MM.1S (cell line): ENCODE measurements at regions not wholly inside any gene's neighbourhood (a gene's known extent, or its start where the extent isn't known, plus 50 kb on each side); places are given as distances from the start of the nearest gene placed in this dataset.

Source experiments
- CTCF ChIP-seq: fragments of 300-600 bp; sonication (generic); IDR thresholded peaks from 2 replicates; pipeline ENCODE4 v1.5.1; 2016; ENCODE audit warnings: antibody characterized with exemption, low read length, mixed read lengths
- EZH2 ChIP-seq: fragments of 300-600 bp; sonication (generic); optimal IDR thresholded peaks from 2 replicates; pipeline ENCODE3; 2017; ENCODE audit warnings: low read depth, mild to moderate bottlenecking, antibody characterized with exemption, low read length, mixed read lengths

- TF ChIP-seq CTCF: no peak
- no peak for TF ChIP-seq EZH2
Measured at GRCh38 chr1:2949966-2950925, 71.0 kb upstream of the ACTRT2 start.
